NCI-H2196 (cell line): ENCODE measurements at regions not wholly inside any gene's neighbourhood (a gene's known extent, or its start where the extent isn't known, plus 50 kb on each side); places are given as distances from the start of the nearest gene placed in this dataset.

Source experiments
- DNase-seq: peaks from one replicate; lab custom pipeline; 2025; ENCODE audit not compliant: unreplicated experiment; lab: John Stamatoyannopoulos, UW

- no peak for DNase-seq
Observed at GRCh38 chr21:34313116-34313515, 50.7 kb upstream of the KCNE2 start.
